GM10266 (cell line): ENCODE measurements at regions not wholly inside any gene's neighbourhood (a gene's known extent, or its start where the extent isn't known, plus 50 kb on each side); places are given as distances from the start of the nearest gene placed in this dataset.

Experiments
- DNase-seq: peaks from one replicate; pipeline ENCODE4 v3.0.0; 2012; ENCODE audit errors: extremely low spot score
- TF ChIP-seq, protein P1 (sequence below): IDR thresholded peaks from 2 replicates; pipeline ENCODE4 v1.5.1; 2012; ENCODE audit warnings: mild to moderate bottlenecking, low read depth; ENCODE audit not compliant: control insufficient read depth, insufficient read depth; ENCODE audit errors: missing control alignments

GRCh38 chr11:15476371-15476917 is 361.7 kb downstream of the INSC start:
- TF ChIP-seq, protein P1, sequence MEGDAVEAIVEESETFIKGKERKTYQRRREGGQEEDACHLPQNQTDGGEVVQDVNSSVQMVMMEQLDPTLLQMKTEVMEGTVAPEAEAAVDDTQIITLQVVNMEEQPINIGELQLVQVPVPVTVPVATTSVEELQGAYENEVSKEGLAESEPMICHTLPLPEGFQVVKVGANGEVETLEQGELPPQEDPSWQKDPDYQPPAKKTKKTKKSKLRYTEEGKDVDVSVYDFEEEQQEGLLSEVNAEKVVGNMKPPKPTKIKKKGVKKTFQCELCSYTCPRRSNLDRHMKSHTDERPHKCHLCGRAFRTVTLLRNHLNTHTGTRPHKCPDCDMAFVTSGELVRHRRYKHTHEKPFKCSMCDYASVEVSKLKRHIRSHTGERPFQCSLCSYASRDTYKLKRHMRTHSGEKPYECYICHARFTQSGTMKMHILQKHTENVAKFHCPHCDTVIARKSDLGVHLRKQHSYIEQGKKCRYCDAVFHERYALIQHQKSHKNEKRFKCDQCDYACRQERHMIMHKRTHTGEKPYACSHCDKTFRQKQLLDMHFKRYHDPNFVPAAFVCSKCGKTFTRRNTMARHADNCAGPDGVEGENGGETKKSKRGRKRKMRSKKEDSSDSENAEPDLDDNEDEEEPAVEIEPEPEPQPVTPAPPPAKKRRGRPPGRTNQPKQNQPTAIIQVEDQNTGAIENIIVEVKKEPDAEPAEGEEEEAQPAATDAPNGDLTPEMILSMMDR: no peak
- DNase-seq: no peak

GRCh38 chr11:15481871-15482270 is 367.1 kb downstream of the INSC start:
- TF ChIP-seq, protein P1: no peak
- DNase-seq: no peak

DNA sequence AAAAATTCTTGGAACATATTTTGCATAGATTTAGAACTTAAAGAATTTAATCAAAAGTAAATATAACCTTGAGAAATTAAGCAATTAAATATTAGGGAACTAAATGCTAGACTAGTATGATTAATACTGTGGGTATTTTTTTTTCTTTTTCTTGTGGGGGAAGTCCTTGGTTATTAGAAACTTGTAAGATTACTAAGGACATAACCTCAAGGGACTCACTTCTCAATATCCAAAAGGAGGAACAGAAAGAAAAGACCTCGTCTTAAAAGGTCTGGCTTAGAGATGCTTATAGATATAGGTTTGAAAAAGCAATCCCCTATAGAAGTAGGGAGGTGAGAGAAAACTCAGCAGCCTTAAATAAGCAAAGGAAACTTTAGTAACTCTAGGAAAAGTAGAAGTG is 368.5 kb downstream of the INSC start:
- no peak for DNase-seq
- TF ChIP-seq, protein P1: no peak

GRCh38 chr11:15484398-15484797 is 369.7 kb downstream of the INSC start:
- TF ChIP-seq, protein P1: no peak
- no peak for DNase-seq

- TF ChIP-seq, protein P1: no peak
- no peak for DNase-seq
These were observed 370.7 kb downstream of the INSC start for GRCh38 chr11:15485432-15485831.

DNA sequence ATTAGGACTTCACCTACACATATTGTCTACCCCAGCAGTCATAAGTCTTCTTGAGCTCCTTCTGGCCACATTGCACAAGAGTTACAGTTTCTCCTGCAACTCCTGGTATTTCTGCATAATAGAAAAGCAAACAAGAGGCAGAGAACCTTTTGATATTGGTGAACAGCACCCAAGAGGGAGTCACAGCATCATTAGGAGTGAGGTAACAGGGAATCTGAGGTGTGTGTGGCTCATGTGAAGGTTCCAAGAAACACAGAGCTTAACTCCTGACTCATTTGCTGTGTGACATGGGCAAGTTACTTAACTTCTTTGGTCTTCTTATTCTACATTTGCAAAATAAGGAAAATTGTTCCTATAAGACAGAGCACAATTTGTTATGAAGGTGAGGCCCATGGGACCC is 374.6 kb downstream of the INSC start:
- DNase-seq: no peak
- TF ChIP-seq, protein P1: no peak

GRCh38 chr11:15490535-15490934 is 375.8 kb downstream of the INSC start:
- no peak for DNase-seq
- TF ChIP-seq, protein P1: no peak
